Choroid plexus epithelial cell (primary cell): ENCODE measurements at regions not wholly inside any gene's neighbourhood (a gene's known extent, or its start where the extent isn't known, plus 50 kb on each side); places are given as distances from the start of the nearest gene placed in this dataset.
A peak's percentile ranks its signal among the peaks of the same experiment; 100 is the strongest.

Experiments
- DNase-seq: peaks from one replicate; pipeline ENCODE4 v3.0.0-alpha.2; 2010; ENCODE audit warnings: low read depth
- H3K4me3 ChIP-seq: 2 replicates; pipeline ENCODE4 v1.5.1; 2011; ENCODE audit warnings: low read depth, mild to moderate bottlenecking, control low read depth, low read length, moderate library complexity
- TF ChIP-seq, protein P1 (sequence below): conservative IDR thresholded peaks from 2 replicates; pipeline ENCODE4 v1.5.1; 2011; ENCODE audit warnings: low read depth, mild to moderate bottlenecking, control low read depth, inconsistent platforms, low read length, moderate library complexity

DNA sequence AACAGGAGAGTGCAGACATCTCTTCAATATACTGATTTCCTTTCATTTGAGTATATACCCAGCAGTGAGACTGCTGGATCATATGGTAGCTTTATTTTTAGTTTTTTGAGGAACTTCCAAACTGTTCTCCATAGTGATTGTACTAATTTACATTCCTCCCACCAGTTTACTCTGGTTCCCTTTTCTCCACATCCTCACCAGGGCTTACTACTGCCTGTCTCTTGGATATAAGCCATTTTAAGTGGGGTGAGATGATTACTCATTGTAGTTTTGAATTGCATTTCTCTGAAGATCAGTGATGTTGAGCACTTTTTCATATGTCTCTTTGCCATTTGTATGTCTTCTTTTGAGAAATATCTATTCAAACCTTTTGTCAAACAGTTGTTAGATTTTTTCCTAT, 64.9 kb upstream of the HMGCLL1 start:
- peak; percentile 65 for DNase-seq
- TF ChIP-seq, protein P1, sequence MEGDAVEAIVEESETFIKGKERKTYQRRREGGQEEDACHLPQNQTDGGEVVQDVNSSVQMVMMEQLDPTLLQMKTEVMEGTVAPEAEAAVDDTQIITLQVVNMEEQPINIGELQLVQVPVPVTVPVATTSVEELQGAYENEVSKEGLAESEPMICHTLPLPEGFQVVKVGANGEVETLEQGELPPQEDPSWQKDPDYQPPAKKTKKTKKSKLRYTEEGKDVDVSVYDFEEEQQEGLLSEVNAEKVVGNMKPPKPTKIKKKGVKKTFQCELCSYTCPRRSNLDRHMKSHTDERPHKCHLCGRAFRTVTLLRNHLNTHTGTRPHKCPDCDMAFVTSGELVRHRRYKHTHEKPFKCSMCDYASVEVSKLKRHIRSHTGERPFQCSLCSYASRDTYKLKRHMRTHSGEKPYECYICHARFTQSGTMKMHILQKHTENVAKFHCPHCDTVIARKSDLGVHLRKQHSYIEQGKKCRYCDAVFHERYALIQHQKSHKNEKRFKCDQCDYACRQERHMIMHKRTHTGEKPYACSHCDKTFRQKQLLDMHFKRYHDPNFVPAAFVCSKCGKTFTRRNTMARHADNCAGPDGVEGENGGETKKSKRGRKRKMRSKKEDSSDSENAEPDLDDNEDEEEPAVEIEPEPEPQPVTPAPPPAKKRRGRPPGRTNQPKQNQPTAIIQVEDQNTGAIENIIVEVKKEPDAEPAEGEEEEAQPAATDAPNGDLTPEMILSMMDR = no peak

GRCh38 chr6:55642366-55642765, 63.4 kb upstream of the HMGCLL1 start:
- TF ChIP-seq, protein P1 = no peak
- H3K4me3 ChIP-seq = no peak overlapping the region
- DNase-seq = no peak

More for the DNA sequence above, 64.9 kb upstream of the HMGCLL1 start:
- H3K4me3 ChIP-seq = no peak overlapping the region

GRCh38 chr6:55636406-55637102, 57.6 kb upstream of the HMGCLL1 start:
- DNase-seq = peak; percentile 74
- H3K4me3 ChIP-seq = no peak overlapping the region
- TF ChIP-seq, protein P1 = no peak

- no peak overlapping the region for H3K4me3 ChIP-seq
- no peak for DNase-seq
- TF ChIP-seq, protein P1 = no peak
Measured at GRCh38 chr6:55633471-55633870, 54.5 kb upstream of the HMGCLL1 start.

DNA sequence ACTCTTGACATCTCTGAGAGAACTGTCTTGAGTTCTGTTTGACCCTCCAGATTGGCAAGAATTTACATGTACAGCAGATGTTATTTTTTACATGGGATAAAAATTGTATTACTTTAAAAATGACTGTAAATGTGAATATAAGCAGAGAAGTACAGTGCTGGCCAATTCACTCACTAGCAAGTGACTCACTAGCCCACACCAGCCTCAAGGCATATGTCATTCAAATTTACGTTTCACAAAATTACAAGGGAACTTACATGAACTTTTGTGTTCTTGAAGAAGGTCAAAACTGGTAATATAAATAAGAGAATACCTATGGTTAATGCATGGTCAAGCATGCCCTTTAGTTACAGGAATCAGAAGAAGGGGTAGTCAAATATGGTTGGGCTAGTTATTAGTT, 54.0 kb upstream of the HMGCLL1 start:
- DNase-seq = peak; percentile 13
- TF ChIP-seq, protein P1 = no peak
- H3K4me3 ChIP-seq = no peak overlapping the region
